Activated B cell treated with CpG ODN at 0.5 μM for 24 hours (primary cell): ENCODE measurements at regions not wholly inside any gene's neighbourhood (a gene's known extent, or its start where the extent isn't known, plus 50 kb on each side); places are given as distances from the start of the nearest gene placed in this dataset.

ENCODE experiments used
- ATAC-seq: fragments of 200-7000 bp; cut with Tn5 transposase; one replicate; pipeline ENCODE4 v1.10.0; 2021; ENCODE audit warnings: low read depth, mild to moderate bottlenecking, moderate library complexity
- CTCF ChIA-PET: fragments of 350-600 bp; sonication (Branson Sonifier 250); formaldehyde crosslinking; loops from one replicate; lab custom pipeline; 2021; ENCODE audit warnings: antibody characterized with exemption; lab: Charles Lee
- POLR2A ChIA-PET: fragments of 350-600 bp; sonication (Branson Sonifier 250); formaldehyde crosslinking; loops from one replicate; lab custom pipeline; 2021; ENCODE audit warnings: antibody characterized with exemption; lab: Charles Lee
- DNase-seq: peaks from one replicate; pipeline ENCODE4 v3.0.0; 2022
- H3K27ac Mint-ChIP-seq: one replicate; pipeline ENCODE4 v1.8.0; 2020; ENCODE audit warnings: mixed read lengths
- H3K27me3 Mint-ChIP-seq: one replicate; pipeline ENCODE4 v1.8.0; 2021; ENCODE audit warnings: mixed read lengths
- H3K36me3 Mint-ChIP-seq: one replicate; pipeline ENCODE4 v1.8.0; 2021; ENCODE audit warnings: low read depth, mixed read lengths
- H3K4me1 Mint-ChIP-seq: one replicate; pipeline ENCODE4 v1.8.0; 2021; ENCODE audit warnings: mixed read lengths
- H3K4me3 Mint-ChIP-seq: one replicate; pipeline ENCODE4 v1.8.0; 2020; ENCODE audit warnings: mild to moderate bottlenecking, mixed read lengths
- H3K9me3 Mint-ChIP-seq: one replicate; pipeline ENCODE4 v1.8.0; 2020; ENCODE audit warnings: mixed read lengths
- intact Hi-C: fragments of 100-400 bp; cut with micrococcal nuclease; formaldehyde crosslinking; loops from one replicate; pipeline ENCODE4 v1.15.1; 2024
- TF ChIP-seq, protein P1 (sequence below): fragments of 200-600 bp; IDR thresholded peaks from one replicate; pipeline ENCODE4 v1.8.0; 2022; ENCODE audit warnings: antibody characterized with exemption, mild to moderate bottlenecking

DNA sequence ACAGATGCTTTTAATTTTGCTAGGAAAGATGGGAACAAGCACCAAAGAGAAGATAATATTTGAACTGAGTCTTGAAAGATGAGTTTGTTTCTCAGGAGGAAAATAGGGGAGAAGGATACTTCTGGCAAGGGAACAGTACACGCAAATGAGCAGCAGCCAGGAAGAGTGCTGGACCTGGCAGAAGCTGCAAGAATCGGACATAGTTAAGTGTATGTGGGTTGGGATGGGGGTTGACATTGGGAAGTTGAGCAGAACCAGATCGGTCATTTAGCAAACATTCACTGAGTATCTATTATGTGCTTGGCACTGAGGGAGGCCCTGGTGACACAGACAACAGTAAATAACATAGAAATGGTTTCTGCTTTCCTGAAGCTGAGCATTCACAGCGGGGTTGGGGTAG, 198.8 kb downstream of the PLPP3 start:
- no peaks in the 10 kb centered on the region for H3K36me3 Mint-ChIP-seq
- no peaks in the 10 kb centered on the region for H3K27me3 Mint-ChIP-seq
- no peak for ATAC-seq
- H3K9me3 Mint-ChIP-seq: no peaks in the 10 kb centered on the region
- CTCF ChIA-PET: no interaction called here
- DNase-seq: no peak
- POLR2A ChIA-PET: interaction anchor here (0.6 kb wide), 1 partner anchor 57 kb away, joined by 16 read pairs; no protein-coding TSS in a partner anchor
- intact Hi-C loops: no loop called here
- TF ChIP-seq, protein P1, sequence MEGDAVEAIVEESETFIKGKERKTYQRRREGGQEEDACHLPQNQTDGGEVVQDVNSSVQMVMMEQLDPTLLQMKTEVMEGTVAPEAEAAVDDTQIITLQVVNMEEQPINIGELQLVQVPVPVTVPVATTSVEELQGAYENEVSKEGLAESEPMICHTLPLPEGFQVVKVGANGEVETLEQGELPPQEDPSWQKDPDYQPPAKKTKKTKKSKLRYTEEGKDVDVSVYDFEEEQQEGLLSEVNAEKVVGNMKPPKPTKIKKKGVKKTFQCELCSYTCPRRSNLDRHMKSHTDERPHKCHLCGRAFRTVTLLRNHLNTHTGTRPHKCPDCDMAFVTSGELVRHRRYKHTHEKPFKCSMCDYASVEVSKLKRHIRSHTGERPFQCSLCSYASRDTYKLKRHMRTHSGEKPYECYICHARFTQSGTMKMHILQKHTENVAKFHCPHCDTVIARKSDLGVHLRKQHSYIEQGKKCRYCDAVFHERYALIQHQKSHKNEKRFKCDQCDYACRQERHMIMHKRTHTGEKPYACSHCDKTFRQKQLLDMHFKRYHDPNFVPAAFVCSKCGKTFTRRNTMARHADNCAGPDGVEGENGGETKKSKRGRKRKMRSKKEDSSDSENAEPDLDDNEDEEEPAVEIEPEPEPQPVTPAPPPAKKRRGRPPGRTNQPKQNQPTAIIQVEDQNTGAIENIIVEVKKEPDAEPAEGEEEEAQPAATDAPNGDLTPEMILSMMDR: no peak
- H3K27ac Mint-ChIP-seq: no peak overlapping the region
- no peaks in the 10 kb centered on the region for H3K4me1 Mint-ChIP-seq
- no peak overlapping the region for H3K4me3 Mint-ChIP-seq

DNA sequence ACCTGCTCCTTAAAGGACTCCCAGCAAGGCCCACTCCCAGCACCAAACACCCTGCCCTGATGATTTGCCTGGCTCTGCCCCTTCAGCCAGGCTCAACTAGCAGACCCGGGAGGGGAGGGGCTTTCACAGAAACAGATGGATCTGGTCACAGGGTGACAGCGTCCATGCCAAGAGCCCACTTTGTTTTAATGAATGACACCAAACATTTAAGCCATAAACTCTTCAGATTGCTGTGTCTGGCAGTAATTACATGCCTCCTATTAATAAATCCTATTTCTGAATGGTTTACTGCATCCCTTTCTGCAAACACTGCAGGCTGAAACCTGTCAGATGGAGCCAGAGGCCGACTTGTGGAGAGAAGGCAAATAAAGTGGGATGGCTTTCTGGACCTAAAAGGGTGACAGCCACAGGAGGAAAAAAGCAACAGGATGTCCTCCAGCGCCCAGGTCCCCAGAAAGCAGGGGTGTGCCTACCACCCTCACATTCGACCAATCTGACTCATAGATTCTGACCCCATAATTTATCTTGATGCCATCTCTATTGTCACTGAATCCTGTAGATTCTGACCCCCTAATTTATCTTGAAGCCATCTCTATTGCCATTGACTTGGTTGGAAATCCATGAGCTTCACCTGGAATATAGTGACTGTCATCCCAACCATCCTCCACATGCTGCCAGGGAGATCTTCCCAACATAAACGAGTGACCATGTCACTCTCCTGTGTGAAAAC, 200.9 kb downstream of the PLPP3 start:
- no peaks in the 10 kb centered on the region for H3K36me3 Mint-ChIP-seq
- DNase-seq: no peak
- TF ChIP-seq, protein P1: no peak
- intact Hi-C loops: no loop called here
- POLR2A ChIA-PET: no interaction called here
- no peak overlapping the region for H3K4me3 Mint-ChIP-seq
- H3K27me3 Mint-ChIP-seq: peaks cover 2% of the 10 kb centered on the region
- H3K27ac Mint-ChIP-seq: no peak overlapping the region
- ATAC-seq: no peak
- CTCF ChIA-PET: no interaction called here
- no peaks in the 10 kb centered on the region for H3K9me3 Mint-ChIP-seq
- no peaks in the 10 kb centered on the region for H3K4me1 Mint-ChIP-seq

DNA sequence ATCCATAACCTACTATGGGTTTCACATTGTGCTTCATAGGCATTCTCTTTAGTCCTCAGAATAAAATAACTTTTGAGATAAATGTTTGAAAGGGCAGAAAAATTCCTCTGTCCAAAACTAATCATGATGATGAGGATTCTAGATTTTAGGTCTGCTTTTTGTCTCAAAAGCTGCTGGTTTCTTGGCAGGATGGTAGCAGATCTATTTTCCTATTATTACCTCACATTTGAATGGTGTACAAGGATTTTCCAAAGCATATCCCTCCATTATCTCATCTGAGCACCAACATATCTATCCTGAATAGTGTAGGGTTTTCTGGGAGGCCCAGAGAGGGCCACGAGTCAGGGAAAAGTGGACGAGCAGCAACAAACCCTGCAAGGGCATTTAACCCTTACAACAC, 201.9 kb downstream of the PLPP3 start:
- Mint-ChIP-seq H3K36me3 (no peaks in the 10 kb centered on the region), H3K4me1 (no peaks in the 10 kb centered on the region), H3K4me3 (no peak overlapping the region), H3K9me3 (no peaks in the 10 kb centered on the region), H3K27me3 (peaks cover 2% of the 10 kb centered on the region), H3K27ac (no peak overlapping the region)
- ChIA-PET CTCF (no interaction called here), POLR2A (no interaction called here)
- DNase-seq (no peak), ATAC-seq (no peak)
- intact Hi-C loops: no loop called here
- TF ChIP-seq, protein P1: no peak

DNA sequence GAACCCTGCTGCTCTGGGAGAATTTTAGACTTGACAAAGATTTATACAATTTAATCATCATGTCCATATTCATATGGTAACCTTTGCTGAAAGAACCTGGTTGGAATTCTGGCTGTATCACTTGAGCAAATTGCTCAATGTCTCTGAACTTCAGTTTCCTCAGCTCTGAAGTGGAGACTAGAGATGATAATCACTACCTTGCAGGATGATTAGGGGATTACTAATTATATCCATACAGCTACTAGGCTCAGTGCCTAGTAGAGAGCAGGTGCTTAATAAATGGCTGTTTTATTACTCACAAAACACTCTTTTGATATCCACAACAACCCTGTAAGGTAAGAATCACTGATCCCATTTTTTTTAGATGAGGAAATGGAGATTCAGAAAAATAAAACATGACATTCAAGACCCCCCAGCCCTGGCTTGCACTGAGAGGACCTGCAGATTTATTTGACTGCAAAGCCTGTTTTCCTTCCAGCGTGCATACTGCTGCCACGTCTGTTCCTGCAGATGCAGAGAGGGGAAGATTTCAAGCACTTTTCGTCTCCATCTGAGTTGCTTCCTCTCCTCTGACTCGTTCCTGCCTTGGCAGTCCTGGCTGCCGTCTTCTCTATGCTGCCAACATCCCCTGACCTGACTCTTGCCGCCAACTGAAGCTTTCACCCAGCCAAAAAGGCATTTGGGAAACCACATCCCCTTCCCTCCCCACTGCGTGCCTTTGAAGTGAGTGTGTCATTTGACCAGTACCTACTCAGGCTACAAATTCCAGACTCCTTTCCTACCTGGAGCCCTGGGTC, 203.0 kb downstream of the PLPP3 start:
- H3K27me3 Mint-ChIP-seq: peaks cover 3% of the 10 kb centered on the region
- intact Hi-C loops: no loop called here
- CTCF ChIA-PET: no interaction called here
- H3K36me3 Mint-ChIP-seq: no peaks in the 10 kb centered on the region
- H3K4me3 Mint-ChIP-seq: no peak overlapping the region
- H3K9me3 Mint-ChIP-seq: no peaks in the 10 kb centered on the region
- no peak overlapping the region for H3K27ac Mint-ChIP-seq
- POLR2A ChIA-PET: no interaction called here
- no peak for DNase-seq
- ATAC-seq: no peak
- TF ChIP-seq, protein P1: no peak
- no peaks in the 10 kb centered on the region for H3K4me1 Mint-ChIP-seq

DNA sequence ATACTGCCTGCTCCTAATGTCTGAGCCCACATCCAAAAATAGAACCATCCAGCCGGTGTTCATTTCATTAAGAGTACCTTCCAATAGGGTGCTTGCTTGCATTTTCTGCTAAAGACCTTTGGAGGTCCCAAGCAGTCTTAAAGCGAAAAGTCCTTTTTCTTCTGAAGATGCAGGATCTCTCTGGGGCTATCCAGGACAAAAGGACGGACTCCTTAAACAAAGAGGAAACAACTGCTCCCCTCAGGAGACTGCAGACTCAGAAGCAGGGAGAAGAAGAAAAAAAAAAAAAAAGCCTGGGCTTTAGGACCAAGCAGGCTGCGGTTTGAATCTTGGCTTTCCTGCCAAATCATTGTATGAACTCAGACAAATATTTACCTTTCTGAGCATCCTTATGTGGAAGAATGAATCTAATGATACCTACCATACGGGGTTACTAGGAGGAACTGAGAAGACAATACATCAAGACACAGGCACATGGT, 204.0 kb downstream of the PLPP3 start:
- Mint-ChIP-seq H3K4me3 (no peak overlapping the region), H3K27me3 (peaks cover 3% of the 10 kb centered on the region), H3K9me3 (no peaks in the 10 kb centered on the region), H3K36me3 (no peaks in the 10 kb centered on the region), H3K27ac (no peak overlapping the region), H3K4me1 (peaks cover 2% of the 10 kb centered on the region)
- DNase-seq (no peak), ATAC-seq (no peak)
- ChIA-PET POLR2A (no interaction called here), CTCF (no interaction called here)
- TF ChIP-seq, protein P1: no peak
- intact Hi-C loops: no loop called here
